ENCODE measurements at regions not wholly inside any gene's neighbourhood (a gene's known extent, or its start where the extent isn't known, plus 50 kb on each side); places are given as distances from the start of the nearest gene placed in this dataset.
A peak's percentile ranks its signal among the peaks of the same experiment; 100 is the strongest.
"Not testable (repeated sequence)": the region's sequence is repeated elsewhere in the genome, so short reads cannot be mapped to it uniquely, and the experiment has no call there.

- DNase-seq = not testable (repeated sequence)
Observed at GRCh38 chr6:140147825-140148814, 773.7 kb upstream of the CITED2 start.

GRCh38 chr6:140140891-140141290 lies 766.4 kb upstream of the CITED2 start:
- DNase-seq = no peak

GRCh38 chr6:140138311-140139010 lies 764.0 kb upstream of the CITED2 start:
- DNase-seq = no peak

- DNase-seq = no peak
Observed at GRCh38 chr6:140134224-140134623, 759.8 kb upstream of the CITED2 start.

GRCh38 chr6:140130074-140130473 lies 755.6 kb upstream of the CITED2 start:
- no peak for DNase-seq

GRCh38 chr6:140124498-140124897 lies 750.0 kb upstream of the CITED2 start:
- no peak for DNase-seq

- no peak for DNase-seq
Observed at GRCh38 chr6:140108167-140108566, 733.7 kb upstream of the CITED2 start.

- DNase-seq = no peak
Observed at GRCh38 chr6:140107216-140107615, 732.8 kb upstream of the CITED2 start.

- DNase-seq = no peak
Observed at GRCh38 chr6:140105857-140106256, 731.4 kb upstream of the CITED2 start.

GRCh38 chr6:140105241-140105640 lies 730.8 kb upstream of the CITED2 start:
- no peak for DNase-seq

- DNase-seq = no peak
Observed at GRCh38 chr6:140101818-140102217, 727.4 kb upstream of the CITED2 start.

- peak; percentile 2 for DNase-seq
Observed at GRCh38 chr6:140101367-140101766, 726.9 kb upstream of the CITED2 start.

GRCh38 chr6:140095532-140095931 lies 721.1 kb upstream of the CITED2 start:
- no peak for DNase-seq

GRCh38 chr6:140091895-140092294 lies 717.4 kb upstream of the CITED2 start:
- no peak for DNase-seq

GRCh38 chr6:140090871-140091270 lies 716.4 kb upstream of the CITED2 start:
- DNase-seq = no peak

- DNase-seq = no peak
Observed at GRCh38 chr6:140083375-140083774, 708.9 kb upstream of the CITED2 start.

GRCh38 chr6:140082867-140083297 lies 708.4 kb upstream of the CITED2 start:
- DNase-seq = no peak

- no peak for DNase-seq
Observed at GRCh38 chr6:140079328-140079727, 704.9 kb upstream of the CITED2 start.

- DNase-seq = no peak
Observed at GRCh38 chr6:140078561-140079125, 704.2 kb upstream of the CITED2 start.

GRCh38 chr6:140077827-140078560 lies 703.5 kb upstream of the CITED2 start:
- no peak for DNase-seq

- DNase-seq = no peak
Observed at GRCh38 chr6:140076105-140076504, 701.7 kb upstream of the CITED2 start.

- no peak for DNase-seq
Observed at GRCh38 chr6:140073456-140073855, 699.0 kb upstream of the CITED2 start.

GRCh38 chr6:140071601-140072062 lies 697.2 kb upstream of the CITED2 start:
- DNase-seq = no peak

Data from CD4-positive, alpha-beta T cell treated with Interleukin-21 for 1 hour (primary cell).